ENCODE measurements at regions not wholly inside any gene's neighbourhood (a gene's known extent, or its start where the extent isn't known, plus 50 kb on each side); places are given as distances from the start of the nearest gene placed in this dataset.
"Not testable (repeated sequence)": the region's sequence is repeated elsewhere in the genome, so short reads cannot be mapped to it uniquely, and the experiment has no call there.

- DNase-seq: no peak
These were observed 668.5 kb downstream of the PLOD2 start for GRCh38 chr3:145492456-145492855.

- not testable (repeated sequence) for DNase-seq
These were observed 643.6 kb downstream of the PLOD2 start for GRCh38 chr3:145517416-145517815.

DNA sequence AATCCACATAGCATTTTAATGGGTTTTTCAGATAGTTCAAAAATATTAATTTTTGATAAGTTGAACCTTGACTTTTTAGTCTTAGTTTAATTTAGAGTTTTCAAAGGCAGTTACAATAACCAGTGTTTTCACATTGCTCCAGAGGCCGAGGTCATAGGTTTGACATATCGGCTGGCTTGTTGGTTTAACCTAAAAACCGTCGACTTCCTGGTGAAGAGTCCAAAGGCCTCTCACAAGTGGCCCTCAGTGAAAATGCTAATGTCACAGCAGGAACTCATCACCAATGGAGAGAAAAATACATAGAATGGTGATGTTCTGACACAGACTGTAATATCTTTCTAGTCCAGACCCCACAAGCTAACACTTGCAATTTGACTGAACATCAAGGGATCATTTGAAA, 642.3 kb downstream of the PLOD2 start:
- DNase-seq: no peak

DNA sequence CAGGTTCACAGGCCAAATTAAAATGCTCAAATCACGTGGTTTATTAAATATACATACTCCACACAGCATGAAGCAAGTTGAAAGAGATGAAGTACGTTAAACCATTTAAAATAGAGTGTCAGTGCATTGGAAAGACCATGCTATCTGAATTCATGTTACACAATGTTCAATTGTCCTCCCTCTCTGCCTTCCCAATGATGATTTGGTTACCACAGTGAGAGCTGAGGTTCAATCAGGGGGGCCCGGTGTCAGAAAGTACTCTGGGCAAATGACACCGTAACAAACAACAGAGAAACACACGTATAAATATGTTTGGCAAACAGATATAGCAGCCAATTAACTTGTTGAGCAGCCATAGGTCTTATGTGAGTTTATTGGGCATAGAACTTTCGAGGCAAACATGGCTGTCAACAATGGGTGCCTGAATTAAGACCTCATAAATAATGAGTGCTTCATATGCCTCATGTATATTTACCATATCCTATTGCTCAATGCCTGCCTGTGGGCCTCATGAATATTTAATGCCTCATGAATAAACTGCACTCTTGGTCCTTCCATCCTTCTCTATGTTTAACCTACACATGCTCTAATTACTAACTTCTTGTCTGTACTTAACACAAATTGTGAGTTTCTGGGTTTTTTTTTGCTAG, 641.5 kb downstream of the PLOD2 start:
- DNase-seq: no peak

DNA sequence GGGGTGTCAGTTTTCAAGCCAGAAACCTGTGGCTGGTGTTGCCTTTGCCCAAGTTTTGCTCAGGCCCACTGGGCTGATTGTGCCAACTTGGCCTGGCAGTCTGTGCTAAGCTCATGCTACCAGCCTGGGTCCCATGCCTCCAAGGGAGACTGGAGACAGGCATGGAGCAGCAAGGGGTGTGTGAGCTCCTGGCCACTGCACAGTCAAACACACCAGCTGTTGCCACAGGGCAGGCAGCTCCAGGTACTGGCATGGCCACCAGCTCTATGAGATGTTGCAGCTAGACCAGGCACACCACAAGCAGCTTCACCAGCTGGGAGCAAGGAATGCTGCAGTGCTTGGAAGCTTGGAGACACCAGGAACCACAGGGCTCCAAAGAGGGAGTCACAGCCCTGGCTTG, 638.8 kb downstream of the PLOD2 start:
- DNase-seq: no peak

DNA sequence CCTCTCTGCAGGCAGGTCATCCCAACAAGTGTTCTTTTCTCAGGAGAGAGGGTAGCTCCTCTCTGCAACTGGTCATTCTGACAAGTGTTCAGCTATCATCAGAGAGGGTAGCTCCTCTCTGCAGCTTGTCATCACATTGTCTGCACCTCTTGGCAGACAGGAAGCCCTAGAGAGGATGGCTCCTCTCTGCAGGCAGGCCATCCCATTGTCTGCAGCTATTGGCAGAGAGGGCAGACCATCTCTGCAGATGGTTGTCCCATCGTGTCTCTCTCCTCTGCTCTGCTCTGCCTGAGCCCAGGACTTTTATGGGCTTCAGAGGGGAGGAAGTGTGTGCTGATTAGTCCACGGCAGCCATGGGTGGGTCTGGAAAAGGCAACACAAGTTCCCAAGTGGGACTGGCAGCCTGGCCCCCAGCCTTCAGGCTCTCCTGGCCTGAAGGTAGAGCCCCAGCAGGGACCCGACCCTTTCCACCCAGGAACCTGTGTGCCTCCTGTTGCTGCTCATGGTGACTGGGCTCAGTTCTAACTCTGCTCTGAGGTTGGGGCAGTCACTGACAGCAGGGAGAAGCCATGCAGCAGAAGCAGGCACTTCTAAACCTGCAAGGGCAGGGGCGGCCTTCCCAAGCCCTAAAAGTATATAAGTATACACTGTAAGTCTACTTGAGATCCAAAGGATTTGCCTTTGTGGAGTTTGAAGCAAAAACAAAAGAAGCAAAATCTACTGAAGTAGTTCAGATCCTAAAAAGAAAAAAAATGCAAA, 637.9 kb downstream of the PLOD2 start:
- no peak for DNase-seq

- DNase-seq: no peak
These were observed 629.4 kb downstream of the PLOD2 start for GRCh38 chr3:145531548-145531947.

DNA sequence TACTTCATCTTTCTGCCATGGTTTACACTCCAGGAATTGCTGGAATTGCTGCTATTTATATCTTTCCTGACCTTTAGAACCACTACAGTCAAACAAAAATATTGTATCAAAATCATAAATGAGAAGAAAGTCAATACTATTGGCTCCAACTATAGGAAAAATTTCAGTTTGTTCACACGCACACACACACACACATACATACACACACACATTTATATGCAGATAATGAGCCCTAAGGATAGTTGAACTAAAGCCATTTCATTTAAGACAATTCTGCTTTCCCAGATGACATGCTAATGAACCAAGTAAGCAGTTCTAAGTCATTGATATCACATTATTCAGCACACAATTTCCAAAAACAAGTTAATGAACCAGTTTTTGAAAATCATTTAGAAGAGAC, 627.3 kb downstream of the PLOD2 start:
- DNase-seq: no peak

DNA sequence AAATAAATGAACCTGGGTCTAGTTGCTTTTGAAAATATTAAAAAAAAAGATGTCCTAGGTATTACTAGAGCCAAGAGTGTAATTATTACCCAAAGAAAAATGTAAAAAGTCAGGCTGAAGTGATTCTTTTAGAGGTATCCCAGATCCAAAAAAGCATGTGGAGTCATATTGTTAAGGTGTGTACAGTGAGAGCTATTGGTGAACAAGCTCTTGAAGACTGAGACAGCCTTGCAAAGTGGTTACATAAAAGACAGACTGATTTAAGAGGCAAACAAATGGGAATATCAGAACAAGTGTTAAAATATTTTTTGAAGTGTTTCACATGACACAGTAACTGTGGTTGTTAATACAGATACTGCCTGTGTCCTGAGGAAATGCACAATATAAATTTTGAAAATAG, 624.5 kb downstream of the PLOD2 start:
- no peak for DNase-seq

- no peak for DNase-seq
These were observed 610.5 kb downstream of the PLOD2 start for GRCh38 chr3:145550522-145550921.

DNA sequence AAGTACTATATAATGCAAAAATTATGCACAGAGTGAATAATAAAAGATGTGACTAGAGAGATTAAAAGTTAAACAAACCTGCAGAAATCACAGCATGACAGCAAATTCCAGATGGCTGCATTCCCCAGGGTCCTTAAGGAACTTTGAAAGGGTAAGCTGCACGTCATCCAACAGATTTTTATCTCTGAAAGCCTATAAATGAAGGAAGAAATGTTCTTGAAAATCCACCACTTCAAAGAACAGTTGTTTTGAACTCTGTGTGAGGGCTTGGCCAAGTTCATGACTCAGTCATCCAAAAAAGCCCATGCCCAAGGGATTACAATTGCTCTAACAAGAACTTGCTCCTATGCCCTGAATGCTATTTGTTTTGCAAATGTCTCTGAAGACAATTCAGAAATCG, 603.6 kb downstream of the PLOD2 start:
- no peak for DNase-seq

DNA sequence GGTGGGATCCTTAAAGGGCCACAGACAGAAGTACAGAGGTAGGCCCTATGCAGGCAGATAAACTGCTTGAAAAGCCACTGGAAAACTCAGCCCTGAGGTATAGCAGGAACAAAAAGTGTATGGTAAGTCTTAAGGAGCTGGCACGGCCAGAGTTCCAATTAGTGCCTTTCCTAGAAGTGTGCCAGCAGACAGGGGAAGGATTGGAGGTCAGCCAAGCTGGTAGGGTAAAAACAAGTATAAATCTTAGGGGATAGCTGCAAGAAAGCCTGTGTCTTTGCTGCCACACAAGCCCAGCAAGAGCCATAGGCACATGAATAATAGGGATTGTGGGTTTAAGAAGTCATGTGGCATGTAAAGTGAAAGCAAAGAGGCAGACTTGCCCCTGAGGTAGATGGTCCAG, 582.5 kb downstream of the PLOD2 start:
- DNase-seq: no peak

DNA sequence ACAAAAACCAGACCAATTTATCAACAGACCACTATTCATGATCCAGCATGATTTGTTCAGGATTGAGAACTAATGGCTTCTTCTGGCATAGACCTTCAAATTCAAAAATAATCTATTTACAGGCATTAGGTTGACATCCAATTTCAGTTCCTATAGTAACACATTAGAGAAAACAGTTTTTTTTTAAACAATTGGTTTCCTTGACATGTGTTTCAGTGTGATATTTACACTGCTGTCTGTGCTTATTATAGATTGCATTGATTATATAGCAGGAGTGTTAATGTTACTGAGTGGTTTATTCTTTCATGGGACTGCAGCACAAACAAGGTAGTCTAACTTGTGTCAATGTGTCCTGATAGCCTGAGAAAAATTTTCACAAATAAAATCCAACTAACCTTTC, 579.3 kb downstream of the PLOD2 start:
- no peak for DNase-seq

DNA sequence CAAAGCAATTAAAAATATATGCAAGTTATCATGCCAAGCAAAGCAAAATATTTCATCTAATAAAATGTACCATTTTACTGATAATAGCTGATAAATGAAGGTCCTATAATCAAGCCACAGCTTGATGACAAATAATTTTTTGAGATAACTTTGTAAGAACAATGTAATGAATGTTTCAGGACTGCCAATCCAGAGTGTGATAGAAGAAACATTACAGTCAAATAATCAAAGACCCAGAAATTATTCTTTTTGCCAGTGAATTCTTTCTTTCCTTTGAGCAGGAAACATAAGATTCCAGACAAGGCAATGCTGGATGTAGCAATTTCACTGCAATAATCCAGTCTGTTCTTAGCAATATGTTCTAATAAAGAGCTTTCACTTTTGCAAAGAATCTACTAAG, 556.1 kb downstream of the PLOD2 start:
- DNase-seq: no peak

GRCh38 chr3:145620002-145620401, 541.0 kb downstream of the PLOD2 start:
- no peak for DNase-seq

GRCh38 chr3:145620486-145620885, 540.5 kb downstream of the PLOD2 start:
- DNase-seq: no peak

GRCh38 chr3:145623349-145623748, 537.6 kb downstream of the PLOD2 start:
- no peak for DNase-seq

DNA sequence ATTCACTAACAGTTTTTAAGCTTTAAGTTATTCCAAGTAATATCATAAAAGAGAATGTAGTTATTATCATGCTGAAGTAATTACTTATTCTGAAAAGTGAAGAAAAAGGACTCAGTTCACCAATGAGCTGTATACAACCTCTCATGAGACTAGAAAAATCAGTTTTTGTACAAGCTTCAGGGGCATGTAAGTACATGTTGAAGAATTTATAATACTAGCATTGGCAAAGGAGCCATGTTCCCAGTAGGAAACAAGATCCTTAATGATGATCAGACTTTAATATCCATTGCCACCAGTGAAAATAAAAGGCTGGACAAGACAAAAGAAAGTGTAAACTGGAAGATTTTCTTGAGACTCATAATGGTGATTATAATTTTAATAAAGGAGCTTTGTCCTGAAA, 532.8 kb downstream of the PLOD2 start:
- no peak for DNase-seq

DNA sequence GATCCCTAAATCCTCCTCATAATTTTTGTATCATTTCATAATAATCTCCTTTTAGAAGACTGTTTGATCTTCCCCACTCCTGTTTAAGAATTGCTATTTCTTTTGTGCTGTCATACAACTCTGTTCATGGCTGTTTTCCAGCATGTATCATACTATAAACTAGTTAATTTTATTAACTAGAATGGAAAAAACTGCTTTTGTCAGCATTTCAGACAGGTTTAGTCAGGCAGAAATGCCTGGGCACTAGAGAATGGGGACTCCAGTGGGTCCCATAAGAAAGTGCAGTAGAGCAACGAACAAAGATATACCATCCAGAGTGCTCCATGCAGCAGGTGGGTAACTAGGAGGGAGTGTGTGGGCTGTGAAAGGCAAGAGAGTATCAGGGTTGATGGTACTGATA, 523.9 kb downstream of the PLOD2 start:
- DNase-seq: no peak

- DNase-seq: no peak
These were observed 521.9 kb downstream of the PLOD2 start for GRCh38 chr3:145639003-145639606.

GRCh38 chr3:145639875-145640274, 521.1 kb downstream of the PLOD2 start:
- no peak for DNase-seq

GRCh38 chr3:145648396-145648795, 512.6 kb downstream of the PLOD2 start:
- no peak for DNase-seq

DNA sequence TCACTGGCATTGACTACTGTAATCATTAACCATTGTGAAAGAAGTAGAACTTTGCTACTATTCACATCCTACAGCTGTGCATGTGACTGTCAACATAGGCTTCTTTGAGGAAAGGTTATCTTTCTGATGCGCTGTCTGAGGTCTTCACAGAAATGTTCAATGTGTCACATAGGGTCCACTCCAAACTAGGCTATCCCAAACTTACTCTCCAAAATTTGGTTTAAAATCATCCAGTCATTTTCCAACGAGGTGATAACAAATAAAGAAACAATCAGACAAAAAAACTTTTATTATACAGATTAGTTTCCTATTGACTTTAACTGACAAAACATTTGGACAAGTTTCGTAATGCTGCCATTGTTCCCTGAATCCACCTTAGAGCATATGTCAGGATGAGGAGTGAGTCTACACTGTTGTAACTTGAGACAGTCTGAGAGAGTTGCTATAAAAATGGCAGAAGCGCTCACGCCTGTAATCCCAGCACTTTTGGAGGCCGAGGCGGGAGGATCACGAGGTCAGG, 511.6 kb downstream of the PLOD2 start:
- DNase-seq: no peak

GRCh38 chr3:145650170-145650569, 510.8 kb downstream of the PLOD2 start:
- DNase-seq: no peak

All from SHP77 treated with DMSO at 0.1 percent for 48 hours (cell line).